Left renal cortex interstitium (tissue), 4 donors: ENCODE measurements at regions not wholly inside any gene's neighbourhood (a gene's known extent, or its start where the extent isn't known, plus 50 kb on each side); places are given as distances from the start of the nearest gene placed in this dataset.

Experiments
- DNase-seq, 4 donors: peaks; one replicate each; pipeline ENCODE4 v3.0.0-alpha.2; 2013; ENCODE audit warnings: low read depth in 4 of 4, low spot score in 2 of 4, missing footprints in 1 of 4

- DNase-seq: no peak
Observed at GRCh38 chr20:57936636-57937385, 227.0 kb upstream of the PMEPA1 start.

GRCh38 chr20:57934913-57935312, 225.1 kb upstream of the PMEPA1 start:
- DNase-seq: no peak

- no peak for DNase-seq
Observed at GRCh38 chr20:57934007-57934805, 224.4 kb upstream of the PMEPA1 start.

GRCh38 chr20:57932227-57932864, 222.5 kb upstream of the PMEPA1 start:
- no peak for DNase-seq

GRCh38 chr20:57930351-57930750, 220.5 kb upstream of the PMEPA1 start:
- no peak for DNase-seq

GRCh38 chr20:57928181-57928967, 218.6 kb upstream of the PMEPA1 start:
- no peak for DNase-seq

GRCh38 chr20:57927376-57927775, 217.6 kb upstream of the PMEPA1 start:
- DNase-seq: no peak

- no peak for DNase-seq
Observed at GRCh38 chr20:57922706-57923105, 212.9 kb upstream of the PMEPA1 start.

GRCh38 chr20:57922083-57922482, 212.3 kb upstream of the PMEPA1 start:
- DNase-seq: no peak

GRCh38 chr20:57921676-57922075, 211.9 kb upstream of the PMEPA1 start:
- no peak for DNase-seq

GRCh38 chr20:57920971-57921370, 211.2 kb upstream of the PMEPA1 start:
- DNase-seq: no peak

- DNase-seq: no peak
Observed at GRCh38 chr20:57919049-57919448, 209.2 kb upstream of the PMEPA1 start.

- no peak for DNase-seq
Observed at GRCh38 chr20:57918551-57918950, 208.7 kb upstream of the PMEPA1 start.

GRCh38 chr20:57914205-57914604, 204.4 kb upstream of the PMEPA1 start:
- DNase-seq: no peak

- DNase-seq: no peak
Observed at GRCh38 chr20:57913156-57913930, 203.5 kb upstream of the PMEPA1 start.

GRCh38 chr20:57912227-57912582, 202.4 kb upstream of the PMEPA1 start:
- no peak for DNase-seq

- DNase-seq: no peak
Observed at GRCh38 chr20:57911512-57912226, 201.9 kb upstream of the PMEPA1 start.

GRCh38 chr20:57910716-57911115, 200.9 kb upstream of the PMEPA1 start:
- no peak for DNase-seq

- DNase-seq: no peak
Observed at GRCh38 chr20:57909763-57910331, 200.0 kb upstream of the PMEPA1 start.
